ENCODE measurements at regions not wholly inside any gene's neighbourhood (a gene's known extent, or its start where the extent isn't known, plus 50 kb on each side); places are given as distances from the start of the nearest gene placed in this dataset.

DNA sequence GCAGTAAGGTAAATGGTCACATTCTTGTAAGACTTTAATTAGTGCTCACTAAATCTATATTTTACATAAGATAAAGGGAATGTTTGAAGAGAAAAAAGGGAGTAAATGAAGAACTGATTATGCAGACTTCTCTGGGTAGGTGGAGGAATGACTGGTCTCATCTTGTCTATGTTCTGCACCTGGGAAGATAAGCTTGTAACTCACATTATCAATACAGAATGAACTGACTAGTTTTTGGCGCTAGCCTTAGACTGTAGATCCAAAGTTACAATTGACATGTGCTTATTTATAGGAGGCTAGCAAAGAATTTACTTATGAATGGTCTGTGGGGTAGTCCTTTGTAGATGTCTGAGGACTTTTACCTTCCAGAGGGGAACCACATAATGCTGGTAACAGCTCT is 214.9 kb upstream of the RAB4A start:
- TF ChIP-seq, protein P1, sequence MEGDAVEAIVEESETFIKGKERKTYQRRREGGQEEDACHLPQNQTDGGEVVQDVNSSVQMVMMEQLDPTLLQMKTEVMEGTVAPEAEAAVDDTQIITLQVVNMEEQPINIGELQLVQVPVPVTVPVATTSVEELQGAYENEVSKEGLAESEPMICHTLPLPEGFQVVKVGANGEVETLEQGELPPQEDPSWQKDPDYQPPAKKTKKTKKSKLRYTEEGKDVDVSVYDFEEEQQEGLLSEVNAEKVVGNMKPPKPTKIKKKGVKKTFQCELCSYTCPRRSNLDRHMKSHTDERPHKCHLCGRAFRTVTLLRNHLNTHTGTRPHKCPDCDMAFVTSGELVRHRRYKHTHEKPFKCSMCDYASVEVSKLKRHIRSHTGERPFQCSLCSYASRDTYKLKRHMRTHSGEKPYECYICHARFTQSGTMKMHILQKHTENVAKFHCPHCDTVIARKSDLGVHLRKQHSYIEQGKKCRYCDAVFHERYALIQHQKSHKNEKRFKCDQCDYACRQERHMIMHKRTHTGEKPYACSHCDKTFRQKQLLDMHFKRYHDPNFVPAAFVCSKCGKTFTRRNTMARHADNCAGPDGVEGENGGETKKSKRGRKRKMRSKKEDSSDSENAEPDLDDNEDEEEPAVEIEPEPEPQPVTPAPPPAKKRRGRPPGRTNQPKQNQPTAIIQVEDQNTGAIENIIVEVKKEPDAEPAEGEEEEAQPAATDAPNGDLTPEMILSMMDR (IDR thresholded peaks at IDR 0.05; ENCODE audit: poor library complexity), result no peak
- no peak for TF ChIP-seq EZH2phosphoT487 (IDR thresholded peaks at IDR 0.05; ENCODE audit: low read depth, severe bottlenecking, unreplicated experiment)
- TF ChIP-seq EZH2 (IDR thresholded peaks at IDR 0.05; ENCODE audit: borderline replicate concordance), result no peak
- Histone ChIP-seq H4K20me1 (ENCODE audit: insufficient read depth, poor library complexity, severe bottlenecking) (no peaks in the 10 kb centered on the region), H3K27ac (no peak overlapping the region), H3K4me3 (no peak overlapping the region), H2AFZ (no peak overlapping the region), H3K36me3 (replicated peaks; ENCODE audit: insufficient read depth, low read depth) (no peaks in the 10 kb centered on the region), H3K9me3 (ENCODE audit: low read depth) (no peaks in the 10 kb centered on the region), H3K27me3 (no peaks in the 10 kb centered on the region), H3K79me2 (no peaks in the 10 kb centered on the region), H3K4me2 (no peak overlapping the region), H3K4me1 (ENCODE audit: insufficient read depth) (peaks cover 30% of the 10 kb centered on the region), H3K9me2 (replicated peaks; ENCODE audit: insufficient read depth) (no peaks in the 10 kb centered on the region)
- no peak for DNase-seq (ENCODE audit: low spot score)
- 95% methylated on average over 1 of the region's 1 CpG for WGBS (ENCODE audit: low lambda C conversion rate, missing lambda C conversion rate)

DNA sequence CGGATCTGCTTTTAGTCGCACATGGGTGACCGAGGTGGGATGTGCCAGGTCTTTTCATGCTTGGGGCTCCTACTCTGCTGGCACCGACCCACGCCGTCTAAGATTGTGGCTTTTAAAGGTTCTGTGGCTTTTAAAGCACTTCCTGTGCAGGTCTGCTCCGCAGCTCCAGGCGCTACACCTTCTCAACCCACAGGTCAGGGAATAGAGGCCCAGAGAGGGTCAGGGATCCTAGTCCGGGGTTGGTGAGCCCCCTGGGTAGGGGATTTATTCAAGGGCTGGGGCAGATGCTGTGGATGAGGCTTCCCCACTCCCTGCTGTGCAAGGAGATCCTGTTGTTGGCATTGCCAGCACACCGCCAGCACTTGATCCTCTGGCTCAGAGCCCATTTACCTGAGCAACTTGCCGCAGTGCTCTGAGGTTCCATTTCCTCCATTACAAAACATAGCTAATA is 212.8 kb upstream of the RAB4A start:
- Histone ChIP-seq H3K79me2 (no peaks in the 10 kb centered on the region), H3K9me2 (replicated peaks; ENCODE audit: insufficient read depth) (no peaks in the 10 kb centered on the region), H3K4me3 (no peak overlapping the region), H3K36me3 (replicated peaks; ENCODE audit: insufficient read depth, low read depth) (no peaks in the 10 kb centered on the region), H4K20me1 (ENCODE audit: insufficient read depth, poor library complexity, severe bottlenecking) (no peaks in the 10 kb centered on the region), H3K27me3 (no peaks in the 10 kb centered on the region), H3K27ac (no peak overlapping the region), H2AFZ (no peak overlapping the region), H3K9me3 (ENCODE audit: low read depth) (no peaks in the 10 kb centered on the region), H3K4me1 (ENCODE audit: insufficient read depth) (peaks cover 30% of the 10 kb centered on the region), H3K4me2 (no peak overlapping the region)
- WGBS (ENCODE audit: low lambda C conversion rate, missing lambda C conversion rate), result 76% methylated on average over 11 of the region's 11 CpGs
- TF ChIP-seq, protein P1 (IDR thresholded peaks at IDR 0.05; ENCODE audit: poor library complexity), result no peak
- no peak for TF ChIP-seq EZH2 (IDR thresholded peaks at IDR 0.05; ENCODE audit: borderline replicate concordance)
- DNase-seq (ENCODE audit: low spot score), result no peak

DNA sequence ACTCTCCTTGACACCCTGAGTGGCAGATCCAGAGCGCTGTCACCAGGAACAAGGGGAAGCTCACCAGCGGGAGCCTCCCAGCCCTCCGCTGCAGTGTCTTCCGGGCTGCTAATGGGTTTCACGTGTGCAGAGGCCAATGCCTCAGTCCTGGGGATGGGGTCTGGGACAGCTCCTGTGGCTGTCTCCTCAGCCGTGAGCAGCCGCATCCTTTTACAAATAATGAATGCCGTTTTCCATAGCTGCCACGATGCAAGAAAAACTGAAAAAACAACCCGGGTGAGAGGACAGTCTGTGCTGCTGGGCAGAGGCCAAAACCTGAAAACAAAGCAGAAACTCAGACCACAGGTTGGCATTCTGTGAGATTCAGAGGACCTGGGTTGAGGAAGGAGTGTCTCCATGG is 212.2 kb upstream of the RAB4A start:
- TF ChIP-seq EZH2 (IDR thresholded peaks at IDR 0.05; ENCODE audit: borderline replicate concordance), result no peak
- no peak for TF ChIP-seq EZH2phosphoT487 (IDR thresholded peaks at IDR 0.05; ENCODE audit: low read depth, severe bottlenecking, unreplicated experiment)
- TF ChIP-seq, protein P1 (IDR thresholded peaks at IDR 0.05; ENCODE audit: poor library complexity), result no peak
- no peaks in the 10 kb centered on the region for H3K27me3 ChIP-seq
- H3K4me2 ChIP-seq, result no peak overlapping the region
- H3K9me3 ChIP-seq (ENCODE audit: low read depth), result no peaks in the 10 kb centered on the region
- H3K27ac ChIP-seq, result no peak overlapping the region
- no peaks in the 10 kb centered on the region for H3K79me2 ChIP-seq
- H4K20me1 ChIP-seq (ENCODE audit: insufficient read depth, poor library complexity, severe bottlenecking), result no peaks in the 10 kb centered on the region
- peaks cover 30% of the 10 kb centered on the region for H3K4me1 ChIP-seq (ENCODE audit: insufficient read depth)
- H3K9me2 ChIP-seq (replicated peaks; ENCODE audit: insufficient read depth), result no peaks in the 10 kb centered on the region
- WGBS (ENCODE audit: low lambda C conversion rate, missing lambda C conversion rate), result 45% methylated on average over 10 of the region's 10 CpGs
- DNase-seq (ENCODE audit: low spot score), result no peak
- no peaks in the 10 kb centered on the region for H3K36me3 ChIP-seq (replicated peaks; ENCODE audit: insufficient read depth, low read depth)
- no peak overlapping the region for H2AFZ ChIP-seq
- no peak overlapping the region for H3K4me3 ChIP-seq

All from hepatocyte (in vitro differentiated cells).